Keratinocyte (primary cell): ENCODE measurements at regions not wholly inside any gene's neighbourhood (a gene's known extent, or its start where the extent isn't known, plus 50 kb on each side); places are given as distances from the start of the nearest gene placed in this dataset.

Experiments
- DNase-seq: peaks from one replicate; pipeline ENCODE4 v3.0.0-alpha.2; 2011; ENCODE audit warnings: low read depth, missing footprints, low spot score
- FAIRE-seq: peaks from 2 replicates; lab custom pipeline; 2011; peaks lifted over from hg19 to GRCh38; lab: Jason Lieb, UNC
- H2AFZ ChIP-seq: 2 replicates; pipeline ENCODE4 v1.6.0; 2012; ENCODE audit warnings: low read length, control low read depth, inconsistent platforms; ENCODE audit not compliant: control insufficient read depth
- H3K27ac ChIP-seq: 2 replicates; pipeline ENCODE4 v1.5.1; 2011; ENCODE audit warnings: low read length; ENCODE audit not compliant: control insufficient read depth, insufficient read depth
- H3K27me3 ChIP-seq: 3 replicates; pipeline ENCODE4 v1.6.0; 2011; ENCODE audit warnings: low read length; ENCODE audit not compliant: control insufficient read depth, insufficient read depth; ENCODE audit errors: extremely low read depth
- H3K36me3 ChIP-seq, 2 experiments: 2 replicates in 1 of 2; 3 replicates in 1 of 2; pipeline ENCODE4 v1.5.1; 2011; ENCODE audit warnings: low read length in 2 of 2, mild to moderate bottlenecking in 1 of 2; ENCODE audit not compliant: control insufficient read depth in 2 of 2, insufficient read depth in 2 of 2; ENCODE audit errors: extremely low read depth in 1 of 2
- H3K4me1 ChIP-seq: 3 replicates; pipeline ENCODE4 v1.5.1; 2011; ENCODE audit warnings: low read length; ENCODE audit not compliant: control insufficient read depth, insufficient read depth; ENCODE audit errors: extremely low read depth
- H3K4me2 ChIP-seq: 3 replicates; pipeline ENCODE4 v1.6.0; 2011; ENCODE audit warnings: low read depth, low read length; ENCODE audit not compliant: control insufficient read depth, insufficient read depth; ENCODE audit errors: extremely low read depth
- H3K4me3 ChIP-seq, 3 experiments: fragments of 200-600 bp in 1 of 3; sonication (generic) in 1 of 3; 2 replicates in 2 of 3; 3 replicates in 1 of 3; pipeline ENCODE4 v1.5.1; 2011 to 2016; ENCODE audit warnings: low read length in 3 of 3, mild to moderate bottlenecking in 3 of 3, control low read depth in 2 of 3, inconsistent platforms in 1 of 3, low read depth in 1 of 3, mixed read lengths in 1 of 3, mixed run types in 1 of 3, moderate library complexity in 1 of 3; ENCODE audit not compliant: control insufficient read depth in 2 of 3, insufficient read depth in 2 of 3; ENCODE audit errors: extremely low read depth in 1 of 3
- H3K79me2 ChIP-seq: 2 replicates; pipeline ENCODE4 v1.6.0; 2012; ENCODE audit warnings: low read length; ENCODE audit not compliant: control insufficient read depth, insufficient read depth
- H3K9ac ChIP-seq: 3 replicates; pipeline ENCODE4 v1.6.0; 2011; ENCODE audit warnings: low read length; ENCODE audit not compliant: control insufficient read depth, insufficient read depth; ENCODE audit errors: extremely low read depth
- H3K9me1 ChIP-seq: 3 replicates; pipeline ENCODE4 v1.6.0; 2011; ENCODE audit warnings: low read length; ENCODE audit not compliant: control insufficient read depth, insufficient read depth; ENCODE audit errors: extremely low read depth
- H3K9me3 ChIP-seq: 2 replicates; pipeline ENCODE4 v1.5.1; 2012; ENCODE audit warnings: low read depth, low read length; ENCODE audit not compliant: control insufficient read depth
- H4K20me1 ChIP-seq: 3 replicates; pipeline ENCODE4 v1.6.0; 2011; ENCODE audit warnings: low read length; ENCODE audit not compliant: control insufficient read depth, insufficient read depth; ENCODE audit errors: extremely low read depth
- EZH2 ChIP-seq: IDR thresholded peaks from one replicate; pipeline ENCODE4 v1.6.1; 2012; ENCODE audit warnings: inconsistent platforms, mild to moderate bottlenecking, low read length, moderate library complexity
- dilution Hi-C: fragments of 300-500 bp; cut with MboI; formaldehyde crosslinking; loops from one replicate; pipeline ENCODE4 v1.7.0; 2020; ENCODE audit warnings: low sequenced_read_pairs; ENCODE audit not compliant: extremely low pct_ligation_motif_present
- TF ChIP-seq, protein P1 (sequence below), 3 experiments: IDR thresholded peaks in 1 of 3; conservative IDR thresholded peaks in 1 of 3; optimal IDR thresholded peaks in 1 of 3; 2 replicates in 2 of 3; 3 replicates in 1 of 3; pipeline versions ENCODE3 to v1.5.1; 2011; ENCODE audit warnings: low read length in 3 of 3, mild to moderate bottlenecking in 3 of 3, moderate library complexity in 2 of 3, control low read depth in 1 of 3, inconsistent platforms in 1 of 3; ENCODE audit not compliant: insufficient read depth in 2 of 3; ENCODE audit errors: extremely low read depth in 1 of 3

DNA sequence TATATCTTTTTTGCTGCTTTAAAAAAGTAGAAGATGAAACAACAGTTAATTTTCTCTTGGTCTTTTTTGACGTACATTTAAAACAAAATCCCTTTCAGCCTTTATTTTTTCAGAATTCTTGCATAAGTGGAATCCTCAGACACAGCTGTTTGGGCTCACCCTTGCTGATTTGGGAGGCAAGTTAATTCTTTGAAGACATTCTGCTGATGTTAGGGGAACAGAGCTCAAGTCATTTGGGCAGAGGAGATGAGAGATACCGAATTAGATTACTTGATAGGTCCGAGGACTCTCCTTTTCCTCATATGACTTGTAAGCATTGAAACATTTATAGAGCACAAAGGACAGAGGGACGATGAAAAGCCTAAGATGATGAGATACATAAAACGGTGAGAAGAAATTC lies 567.9 kb upstream of the CITED2 start:
- TF ChIP-seq, protein P1, sequence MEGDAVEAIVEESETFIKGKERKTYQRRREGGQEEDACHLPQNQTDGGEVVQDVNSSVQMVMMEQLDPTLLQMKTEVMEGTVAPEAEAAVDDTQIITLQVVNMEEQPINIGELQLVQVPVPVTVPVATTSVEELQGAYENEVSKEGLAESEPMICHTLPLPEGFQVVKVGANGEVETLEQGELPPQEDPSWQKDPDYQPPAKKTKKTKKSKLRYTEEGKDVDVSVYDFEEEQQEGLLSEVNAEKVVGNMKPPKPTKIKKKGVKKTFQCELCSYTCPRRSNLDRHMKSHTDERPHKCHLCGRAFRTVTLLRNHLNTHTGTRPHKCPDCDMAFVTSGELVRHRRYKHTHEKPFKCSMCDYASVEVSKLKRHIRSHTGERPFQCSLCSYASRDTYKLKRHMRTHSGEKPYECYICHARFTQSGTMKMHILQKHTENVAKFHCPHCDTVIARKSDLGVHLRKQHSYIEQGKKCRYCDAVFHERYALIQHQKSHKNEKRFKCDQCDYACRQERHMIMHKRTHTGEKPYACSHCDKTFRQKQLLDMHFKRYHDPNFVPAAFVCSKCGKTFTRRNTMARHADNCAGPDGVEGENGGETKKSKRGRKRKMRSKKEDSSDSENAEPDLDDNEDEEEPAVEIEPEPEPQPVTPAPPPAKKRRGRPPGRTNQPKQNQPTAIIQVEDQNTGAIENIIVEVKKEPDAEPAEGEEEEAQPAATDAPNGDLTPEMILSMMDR (optimal IDR thresholded peaks at IDR 0.05 in 1 of 3, IDR thresholded peaks at IDR 0.05 in 1 of 3, conservative IDR thresholded peaks at IDR 0.05 in 1 of 3; ENCODE audit: extremely low read depth in 1 of 3, insufficient read depth in 2 of 3, low read length in 3 of 3): no peak
- no peak for TF ChIP-seq EZH2
- Histone ChIP-seq H3K9me1 (no peaks in the 10 kb centered on the region), H3K9me3 (no peaks in the 10 kb centered on the region), H3K79me2 (no peaks in the 10 kb centered on the region), H2AFZ (peak overlapping the region; percentile 29), H3K9ac (no peak overlapping the region), H3K4me2 (no peak overlapping the region), H3K36me3 (no peaks in the 10 kb centered on the region), H3K4me3 (no peak overlapping the region), H3K27me3 (no peaks in the 10 kb centered on the region), H3K27ac (no peak overlapping the region), H3K4me1 (peaks cover 10% of the 10 kb centered on the region), H4K20me1 (no peaks in the 10 kb centered on the region)
- DNase-seq: no peak
- dilution Hi-C loops: no loop called here
- FAIRE-seq: no peak

DNA sequence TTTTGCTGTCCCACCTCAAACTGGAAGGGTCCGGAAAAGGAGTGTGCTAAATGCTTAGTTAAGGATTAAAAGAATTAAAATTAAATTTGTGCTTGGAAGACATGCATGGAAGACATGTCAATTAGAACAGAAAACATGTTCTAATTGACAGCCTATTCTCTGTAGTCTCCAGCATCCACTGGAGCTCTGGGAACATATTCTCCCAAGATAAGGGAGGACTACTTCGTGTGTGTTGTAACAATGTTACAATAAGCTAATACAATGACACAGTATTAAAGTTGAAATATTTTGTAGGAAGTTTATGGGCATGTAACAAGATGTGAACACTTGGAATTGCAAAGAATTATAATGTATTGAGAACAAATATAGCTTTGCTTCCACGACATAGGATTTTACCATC lies 567.4 kb upstream of the CITED2 start:
- H3K27ac ChIP-seq: no peak overlapping the region
- H4K20me1 ChIP-seq: no peaks in the 10 kb centered on the region
- peaks cover 10% of the 10 kb centered on the region for H3K4me1 ChIP-seq
- no peaks in the 10 kb centered on the region for H3K9me1 ChIP-seq
- no peak overlapping the region for H3K9ac ChIP-seq
- no peak for FAIRE-seq
- no peak overlapping the region for H3K4me2 ChIP-seq
- no peaks in the 10 kb centered on the region for H3K36me3 ChIP-seq
- H3K9me3 ChIP-seq: no peaks in the 10 kb centered on the region
- no peak for TF ChIP-seq EZH2
- TF ChIP-seq, protein P1 (optimal IDR thresholded peaks at IDR 0.05 in 1 of 3, IDR thresholded peaks at IDR 0.05 in 1 of 3, conservative IDR thresholded peaks at IDR 0.05 in 1 of 3; ENCODE audit: extremely low read depth in 1 of 3, insufficient read depth in 2 of 3, low read length in 3 of 3): no peak
- no peaks in the 10 kb centered on the region for H3K27me3 ChIP-seq
- DNase-seq: no peak
- H2AFZ ChIP-seq: no peak overlapping the region
- dilution Hi-C loops: no loop called here
- no peak overlapping the region for H3K4me3 ChIP-seq
- no peaks in the 10 kb centered on the region for H3K79me2 ChIP-seq
